AG04450 (cell line): ENCODE measurements at regions not wholly inside any gene's neighbourhood (a gene's known extent, or its start where the extent isn't known, plus 50 kb on each side); places are given as distances from the start of the nearest gene placed in this dataset.

ENCODE experiments used
- CTCF ChIA-PET: fragments of 300-600, 350-600 bp; formaldehyde crosslinking; extraction: SDS; loops from one replicate; lab custom pipeline; 2022; ENCODE audit warnings: antibody characterized with exemption, inconsistent platforms; lab: Charles Lee
- POLR2A ChIA-PET: fragments of 350-600 bp; formaldehyde crosslinking; extraction: SDS; loops from one replicate; lab custom pipeline; 2021; ENCODE audit warnings: antibody characterized with exemption, inconsistent platforms; lab: Yijun Ruan, JAX
- DNase-seq: peaks from one replicate; pipeline ENCODE4 v3.0.0-alpha.2; 2011; ENCODE audit warnings: low read depth, low spot score
- H3K27ac ChIP-seq: one replicate; pipeline ENCODE4 v1.5.1; 2012; ENCODE audit warnings: low read depth, low read length, control low read depth
- H3K27me3 ChIP-seq: one replicate; pipeline ENCODE4 v1.6.0; 2012; ENCODE audit warnings: low read length; ENCODE audit not compliant: control insufficient read depth, insufficient read depth
- H3K4me3 ChIP-seq: 2 replicates; pipeline ENCODE4 v1.5.1; 2011; ENCODE audit warnings: mild to moderate bottlenecking, low read depth, low read length, control low read depth
- H3K9me3 ChIP-seq: 2 replicates; pipeline ENCODE4 v1.5.1; 2012; ENCODE audit warnings: low read length; ENCODE audit not compliant: control insufficient read depth, insufficient read depth
- TF ChIP-seq, protein P1 (sequence below): IDR thresholded peaks from 2 replicates; pipeline ENCODE4 v1.5.1; 2011; ENCODE audit warnings: low read depth, low read length, control low read depth, inconsistent platforms

DNA sequence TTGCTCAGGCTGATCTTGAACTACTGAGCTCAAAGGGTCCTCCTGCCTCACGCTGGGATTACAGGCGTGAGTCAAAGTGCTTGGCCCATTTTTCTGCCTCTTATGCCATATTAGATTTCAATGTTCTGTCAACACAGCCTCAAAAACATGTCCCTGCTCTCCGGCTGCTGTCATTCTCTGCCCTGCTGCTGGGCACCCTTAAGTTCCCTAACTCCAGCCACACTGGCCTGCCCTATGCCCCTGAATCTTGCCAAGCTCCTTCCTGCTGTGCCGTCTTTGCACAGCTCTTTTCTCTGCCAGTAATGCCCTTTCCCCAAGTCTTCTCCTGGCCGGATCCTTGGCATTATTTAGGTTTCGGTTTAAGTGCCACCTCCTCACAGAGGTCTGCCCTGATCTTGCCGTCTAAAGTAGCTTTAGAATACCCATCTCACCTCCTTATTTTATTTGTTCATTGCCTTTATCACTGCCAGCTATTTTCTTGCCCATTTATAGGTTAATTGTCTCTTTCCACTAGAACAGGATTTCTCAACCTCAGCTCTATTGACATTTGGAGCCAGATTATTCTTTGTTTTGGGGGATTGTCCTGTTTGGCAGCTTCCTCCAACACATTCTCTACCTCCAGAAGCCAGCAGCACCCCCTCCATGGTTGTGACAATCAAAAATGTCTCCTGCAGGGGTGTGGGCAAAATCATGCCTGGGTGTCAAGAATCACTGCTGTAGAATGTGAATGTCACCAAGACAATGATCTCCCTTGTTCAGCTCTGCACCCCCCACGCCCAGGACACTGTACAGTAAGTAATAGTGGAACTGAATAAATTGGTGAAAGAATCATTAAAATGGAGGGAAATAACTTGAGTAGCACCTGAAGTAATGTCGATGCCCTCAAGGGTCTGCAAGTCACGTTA is 168.2 kb downstream of the CYLD start:
- no peak for DNase-seq
- POLR2A ChIA-PET: no interaction called here
- no peak overlapping the region for H3K27ac ChIP-seq
- H3K9me3 ChIP-seq: no peaks in the 10 kb centered on the region
- CTCF ChIA-PET: interaction anchor here (1.1 kb wide), 1 partner anchor 17 kb away, joined by 3 read pairs; no protein-coding TSS in a partner anchor
- H3K27me3 ChIP-seq: peaks cover 6% of the 10 kb centered on the region
- H3K4me3 ChIP-seq: no peak overlapping the region
- TF ChIP-seq, protein P1, sequence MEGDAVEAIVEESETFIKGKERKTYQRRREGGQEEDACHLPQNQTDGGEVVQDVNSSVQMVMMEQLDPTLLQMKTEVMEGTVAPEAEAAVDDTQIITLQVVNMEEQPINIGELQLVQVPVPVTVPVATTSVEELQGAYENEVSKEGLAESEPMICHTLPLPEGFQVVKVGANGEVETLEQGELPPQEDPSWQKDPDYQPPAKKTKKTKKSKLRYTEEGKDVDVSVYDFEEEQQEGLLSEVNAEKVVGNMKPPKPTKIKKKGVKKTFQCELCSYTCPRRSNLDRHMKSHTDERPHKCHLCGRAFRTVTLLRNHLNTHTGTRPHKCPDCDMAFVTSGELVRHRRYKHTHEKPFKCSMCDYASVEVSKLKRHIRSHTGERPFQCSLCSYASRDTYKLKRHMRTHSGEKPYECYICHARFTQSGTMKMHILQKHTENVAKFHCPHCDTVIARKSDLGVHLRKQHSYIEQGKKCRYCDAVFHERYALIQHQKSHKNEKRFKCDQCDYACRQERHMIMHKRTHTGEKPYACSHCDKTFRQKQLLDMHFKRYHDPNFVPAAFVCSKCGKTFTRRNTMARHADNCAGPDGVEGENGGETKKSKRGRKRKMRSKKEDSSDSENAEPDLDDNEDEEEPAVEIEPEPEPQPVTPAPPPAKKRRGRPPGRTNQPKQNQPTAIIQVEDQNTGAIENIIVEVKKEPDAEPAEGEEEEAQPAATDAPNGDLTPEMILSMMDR: no peak

DNA sequence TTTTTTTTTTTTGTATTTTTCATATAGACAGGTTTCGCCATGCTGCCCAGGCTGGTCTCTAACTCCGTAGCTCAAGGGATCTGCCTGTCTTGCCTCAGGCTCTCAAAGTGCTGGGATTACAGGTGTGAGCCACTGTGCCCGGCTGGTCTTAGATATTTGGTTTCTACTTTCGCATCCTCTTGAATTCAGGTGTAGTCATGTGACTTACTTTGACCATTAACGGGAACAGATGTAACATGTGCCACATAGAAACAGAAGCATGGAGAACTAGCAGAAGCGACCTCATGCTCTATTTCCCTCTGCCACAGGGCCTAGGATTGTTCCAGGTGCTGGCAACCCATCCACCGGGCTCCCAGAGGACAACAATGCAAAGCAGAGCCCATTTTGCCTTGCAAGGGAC is 166.6 kb downstream of the CYLD start:
- Histone ChIP-seq H3K27ac (no peak overlapping the region), H3K9me3 (no peaks in the 10 kb centered on the region), H3K27me3 (peaks cover 6% of the 10 kb centered on the region), H3K4me3 (no peak overlapping the region)
- ChIA-PET CTCF (no interaction called here), POLR2A (no interaction called here)
- TF ChIP-seq, protein P1: no peak
- DNase-seq: no peak

DNA sequence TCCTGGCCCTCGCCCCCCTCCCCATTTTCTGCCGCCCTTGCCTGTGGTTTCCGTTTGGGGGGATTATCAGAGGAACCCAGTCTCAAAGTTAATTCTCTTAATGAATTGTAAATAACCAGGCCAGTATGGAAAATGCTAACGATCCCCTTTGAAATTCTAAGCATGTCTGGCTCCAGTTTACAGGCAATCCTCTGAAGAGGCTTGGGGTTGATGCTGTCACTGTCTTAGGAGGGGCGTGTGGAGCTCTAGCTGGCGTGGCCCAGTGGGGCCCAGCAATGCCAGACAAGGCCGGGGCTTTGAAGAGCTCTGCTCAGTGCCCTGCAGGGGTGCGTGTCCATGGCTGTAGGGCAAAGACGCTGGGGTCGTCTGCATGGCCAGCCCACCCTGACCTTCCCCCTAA is 164.6 kb downstream of the CYLD start:
- no peak for DNase-seq
- peaks cover 4% of the 10 kb centered on the region for H3K27me3 ChIP-seq
- no peaks in the 10 kb centered on the region for H3K9me3 ChIP-seq
- no peak overlapping the region for H3K4me3 ChIP-seq
- H3K27ac ChIP-seq: no peak overlapping the region
- TF ChIP-seq, protein P1: no peak
- ChIA-PET POLR2A (no interaction called here), CTCF (no interaction called here)

DNA sequence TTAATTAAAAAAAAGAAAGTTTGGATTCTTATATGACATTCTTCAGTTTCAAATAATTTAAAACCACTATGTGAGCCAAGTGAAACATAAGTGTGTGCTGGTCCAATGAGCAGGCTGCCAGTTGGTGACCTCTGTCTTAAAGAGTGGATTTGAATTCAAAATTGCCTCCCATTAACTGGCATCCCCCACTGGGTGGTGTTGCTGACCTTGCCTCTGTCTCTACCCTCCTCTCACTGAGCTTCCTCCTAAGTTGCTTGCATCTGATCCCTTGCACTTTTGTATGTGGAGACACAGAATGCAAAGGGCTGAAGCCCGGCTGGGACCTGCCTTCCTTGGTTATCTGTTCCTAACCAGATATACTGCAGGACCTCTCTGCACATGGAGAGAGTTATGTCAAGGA is 160.6 kb downstream of the CYLD start:
- H3K4me3 ChIP-seq: no peak overlapping the region
- H3K27me3 ChIP-seq: no peaks in the 10 kb centered on the region
- ChIA-PET CTCF (interaction anchor here (1.1 kb wide), 1 partner anchor 97 kb away, joined by 3 read pairs; no protein-coding TSS in a partner anchor), POLR2A (no interaction called here)
- no peaks in the 10 kb centered on the region for H3K9me3 ChIP-seq
- no peak for DNase-seq
- H3K27ac ChIP-seq: no peak overlapping the region
- TF ChIP-seq, protein P1: no peak

DNA sequence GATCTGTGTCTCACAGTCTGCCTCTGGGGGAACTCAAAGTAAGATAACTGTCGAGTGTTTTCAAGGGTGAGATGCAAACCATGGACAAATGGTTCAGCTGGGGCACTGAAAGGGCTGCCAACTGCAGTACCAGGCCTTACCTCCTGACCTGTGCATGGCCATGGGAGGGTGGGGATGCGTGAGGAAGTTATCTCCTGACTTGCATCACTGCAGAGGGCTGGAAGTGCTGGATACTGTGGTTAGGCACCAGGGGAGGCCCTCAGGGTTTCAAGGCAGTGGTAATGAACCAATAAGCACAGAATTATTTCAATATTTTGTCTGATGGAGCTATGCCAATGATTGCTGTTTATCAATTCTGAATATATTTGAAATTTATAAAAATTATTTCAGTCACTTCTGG is 159.2 kb downstream of the CYLD start:
- ChIA-PET POLR2A (no interaction called here), CTCF (no interaction called here)
- Histone ChIP-seq H3K27me3 (no peaks in the 10 kb centered on the region), H3K4me3 (no peak overlapping the region), H3K27ac (no peak overlapping the region), H3K9me3 (no peaks in the 10 kb centered on the region)
- DNase-seq: no peak
- TF ChIP-seq, protein P1: no peak
